ENCODE measurements at regions not wholly inside any gene's neighbourhood (a gene's known extent, or its start where the extent isn't known, plus 50 kb on each side); places are given as distances from the start of the nearest gene placed in this dataset.
"Not testable (repeated sequence)": the region's sequence is repeated elsewhere in the genome, so short reads cannot be mapped to it uniquely, and the experiment has no call there.

- 57 to 61% methylated on average over 3 of the region's 3 CpGs for WGBS, 2 donors
Observed at GRCh38 chr2:35204323-35204722, 1151.3 kb upstream of the CRIM1 start.

GRCh38 chr2:35199298-35199697 is 1156.3 kb upstream of the CRIM1 start:
- no peak for TF ChIP-seq CTCF (IDR thresholded peaks at IDR 0.05)
- TF ChIP-seq POLR2A (IDR thresholded peaks at IDR 0.05): no peak
- DNase-seq: no peak
- 83 to 89% methylated on average over 4 of the region's 4 CpGs for WGBS, 2 donors
- Histone ChIP-seq H3K36me3 (no peaks in the 10 kb centered on the region), H3K9me3 (no peaks in the 10 kb centered on the region), H3K27ac (no peak overlapping the region), H3K4me1 (no peaks in the 10 kb centered on the region), H3K4me3 (no peak overlapping the region), H3K27me3 (no peaks in the 10 kb centered on the region)
- intact Hi-C loops (cut with DNase I): no loop called here

More at GRCh38 chr2:35204323-35204722, 1151.3 kb upstream of the CRIM1 start:
- no peaks in the 10 kb centered on the region for H3K9me3 ChIP-seq
- H3K4me3 ChIP-seq: no peak overlapping the region
- no peak overlapping the region for H3K27ac ChIP-seq
- H3K27me3 ChIP-seq: no peaks in the 10 kb centered on the region
- intact Hi-C loops (cut with DNase I): no loop called here
- no peaks in the 10 kb centered on the region for H3K36me3 ChIP-seq
- no peak for DNase-seq
- TF ChIP-seq POLR2A (IDR thresholded peaks at IDR 0.05) (no peak), CTCF (IDR thresholded peaks at IDR 0.05) (no peak)
- no peaks in the 10 kb centered on the region for H3K4me1 ChIP-seq

GRCh38 chr2:35185861-35186412 is 1169.6 kb upstream of the CRIM1 start:
- TF ChIP-seq POLR2A (IDR thresholded peaks at IDR 0.05) (no peak), CTCF (IDR thresholded peaks at IDR 0.05) (no peak)
- intact Hi-C loops (cut with DNase I): no loop called here
- no peak overlapping the region for H3K27ac ChIP-seq
- no peaks in the 10 kb centered on the region for H3K27me3 ChIP-seq
- H3K36me3 ChIP-seq: no peaks in the 10 kb centered on the region
- WGBS, 2 donors: 39 to 59% methylated on average over 4 of the region's 4 CpGs
- no peak for DNase-seq
- H3K4me1 ChIP-seq: no peaks in the 10 kb centered on the region
- H3K9me3 ChIP-seq: no peaks in the 10 kb centered on the region
- no peak overlapping the region for H3K4me3 ChIP-seq

- TF ChIP-seq CTCF (IDR thresholded peaks at IDR 0.05) (no peak), POLR2A (IDR thresholded peaks at IDR 0.05) (no peak)
- H3K27ac ChIP-seq: no peak overlapping the region
- no peaks in the 10 kb centered on the region for H3K27me3 ChIP-seq
- no peak overlapping the region for H3K4me3 ChIP-seq
- intact Hi-C loops (cut with DNase I): no loop called here
- no peaks in the 10 kb centered on the region for H3K9me3 ChIP-seq
- DNase-seq: no peak
- no peaks in the 10 kb centered on the region for H3K4me1 ChIP-seq
- WGBS, 2 donors: 61 to 82% methylated on average over 1 of the region's 1 CpG
- H3K36me3 ChIP-seq: no peaks in the 10 kb centered on the region
Observed at GRCh38 chr2:35184471-35184870, 1171.1 kb upstream of the CRIM1 start.

GRCh38 chr2:35176726-35177125 is 1178.9 kb upstream of the CRIM1 start:
- H3K27me3 ChIP-seq; H3K27ac ChIP-seq; H3K9me3 ChIP-seq; H3K4me3 ChIP-seq; H3K36me3 ChIP-seq; H3K4me1 ChIP-seq; intact Hi-C loops (cut with DNase I); DNase-seq: not testable (repeated sequence)
- WGBS, 2 donors: 49 to 51% methylated on average over 5 of the region's 5 CpGs

- Histone ChIP-seq H3K4me1 (no peaks in the 10 kb centered on the region), H3K4me3 (no peak overlapping the region), H3K27ac (no peak overlapping the region), H3K9me3 (no peaks in the 10 kb centered on the region), H3K36me3 (no peaks in the 10 kb centered on the region), H3K27me3 (no peaks in the 10 kb centered on the region)
- DNase-seq: no peak
- intact Hi-C loops (cut with DNase I): no loop called here
- WGBS, 2 donors: 81 to 89% methylated on average over 7 of the region's 7 CpGs
- no peak for TF ChIP-seq POLR2A (IDR thresholded peaks at IDR 0.05)
Observed at GRCh38 chr2:35174845-35175244, 1180.7 kb upstream of the CRIM1 start.
